Left lung (tissue), 4 donors: ENCODE measurements at regions not wholly inside any gene's neighbourhood (a gene's known extent, or its start where the extent isn't known, plus 50 kb on each side); places are given as distances from the start of the nearest gene placed in this dataset.

Experiments used
- ATAC-seq: fragments of 200-7000 bp; cut with Tn5 transposase; one replicate; pipeline ENCODE4 v1.9.1; 2020; ENCODE audit warnings: moderate library complexity
- DNase-seq, 4 donors: peaks; one replicate each; pipeline ENCODE4 v3.0.0-alpha.2; 2013 to 2020
- H3K27ac ChIP-seq, 2 donors: fragments of 200-600 bp; sonication (generic) in 1 of 2; one replicate each; pipeline versions ENCODE4 v1.5.0 to v1.8.0; 2020 to 2021
- H3K27me3 ChIP-seq, 2 donors: fragments of 200-600 bp; sonication (generic) in 1 of 2; one replicate each; pipeline versions ENCODE4 v1.5.0 to v1.8.0; 2020 to 2021
- H3K36me3 ChIP-seq, 2 donors: fragments of 200-600 bp; sonication (generic) in 1 of 2; one replicate each; pipeline versions ENCODE4 v1.5.0 to v1.8.0; 2020 to 2021
- H3K4me1 ChIP-seq, 2 donors: fragments of 200-600 bp; one replicate each; pipeline ENCODE4 v1.8.0; 2021
- H3K4me3 ChIP-seq, 2 donors: fragments of 200-600 bp; sonication (generic) in 1 of 2; one replicate each; pipeline versions ENCODE4 v1.5.0 to v1.8.0; 2020 to 2021; ENCODE audit warnings: mild to moderate bottlenecking in 1 of 2
- H3K9me3 ChIP-seq, 2 donors: fragments of 200-600 bp; sonication (generic) in 1 of 2; one replicate each; pipeline versions ENCODE4 v1.5.0 to v1.8.0; 2020 to 2021
- CTCF ChIP-seq, 2 donors: fragments of 200-600 bp; sonication (generic) in 1 of 2; IDR thresholded peaks; one replicate each; pipeline versions ENCODE4 v1.5.0 to v1.8.0; 2021; ENCODE audit warnings: antibody characterized with exemption in 2 of 2
- intact Hi-C, 2 donors: fragments of 100-400 bp; cut with DNase I; formaldehyde crosslinking; loops; one replicate each; pipeline versions ENCODE4 v1.11.2 to v1.14.2; 2022
- donor health status: DM: no; HTN: yes; CAD: no.
- donor health status: DM: no; HTN: no; CAD: no.

GRCh38 chr2:188726626-188727247 lies 247.4 kb upstream of the COL3A1 start:
- Histone ChIP-seq H3K27me3 (no peaks in the 10 kb centered on the region), H3K27ac (no peak overlapping the region), H3K36me3 (no peaks in the 10 kb centered on the region), H3K4me1 (no peaks in the 10 kb centered on the region), H3K9me3 (no peaks in the 10 kb centered on the region), H3K4me3 (no peak overlapping the region)
- no peak for DNase-seq
- intact Hi-C loops = no loop called here
- no peak for ATAC-seq
- TF ChIP-seq CTCF (IDR thresholded peaks at IDR 0.05) = no peak

DNA sequence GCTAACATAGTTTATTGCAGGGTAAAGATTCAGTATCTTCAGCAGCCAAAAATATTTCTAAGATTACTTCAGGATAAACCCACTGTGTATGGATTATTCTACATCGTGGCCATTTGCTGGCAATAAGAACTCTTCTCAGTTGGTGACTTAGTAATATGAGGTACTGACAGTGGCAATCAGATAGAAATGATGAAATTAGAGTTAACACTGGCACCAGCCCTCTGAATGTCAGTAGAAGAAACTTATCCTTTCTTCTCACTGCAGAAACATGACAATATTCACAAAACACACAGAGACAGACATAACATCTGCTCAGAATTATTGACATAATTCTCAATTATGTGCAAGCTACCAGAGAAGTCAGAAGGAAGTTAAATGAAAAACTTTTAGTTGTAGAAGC lies 246.3 kb upstream of the COL3A1 start:
- Histone ChIP-seq H3K4me3 (no peak overlapping the region), H3K36me3 (no peaks in the 10 kb centered on the region), H3K4me1 (no peaks in the 10 kb centered on the region), H3K27me3 (no peaks in the 10 kb centered on the region), H3K27ac (no peak overlapping the region), H3K9me3 (no peaks in the 10 kb centered on the region)
- TF ChIP-seq CTCF (IDR thresholded peaks at IDR 0.05) = no peak
- no peak for ATAC-seq
- intact Hi-C loops = no loop called here
- no peak for DNase-seq

GRCh38 chr2:188734691-188735090 lies 239.5 kb upstream of the COL3A1 start:
- Histone ChIP-seq H3K9me3 (peaks cover 0 to 2% of the 10 kb centered on the region in 2 donors), H3K36me3 (no peaks in the 10 kb centered on the region), H3K4me3 (no peak overlapping the region), H3K27ac (no peak overlapping the region), H3K27me3 (no peaks in the 10 kb centered on the region), H3K4me1 (no peaks in the 10 kb centered on the region)
- DNase-seq (no peak), ATAC-seq (no peak)
- intact Hi-C loops = no loop called here
- TF ChIP-seq CTCF (IDR thresholded peaks at IDR 0.05) = no peak

DNA sequence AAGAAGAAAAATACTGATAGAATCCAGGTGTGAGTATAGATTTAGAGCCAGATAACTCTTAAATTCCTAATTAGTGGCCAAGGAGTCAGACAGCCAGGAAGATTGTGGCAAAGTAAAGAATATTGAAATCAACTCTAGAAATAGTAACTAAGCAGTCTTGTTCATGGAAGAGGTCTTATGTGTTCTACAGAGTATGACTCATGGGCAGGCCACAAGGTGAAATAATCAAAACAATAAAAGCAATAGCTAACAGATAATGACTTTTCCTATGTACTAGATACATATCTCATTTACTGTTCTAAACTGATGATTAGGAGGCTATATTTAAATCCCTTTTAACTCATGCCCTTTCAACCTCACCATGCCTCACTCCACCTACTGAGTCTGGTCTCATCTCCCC lies 227.4 kb upstream of the COL3A1 start:
- H3K27me3 ChIP-seq = no peaks in the 10 kb centered on the region
- TF ChIP-seq CTCF (IDR thresholded peaks at IDR 0.05) = no peak
- intact Hi-C loops = no loop called here
- H3K9me3 ChIP-seq = no peaks in the 10 kb centered on the region
- H3K27ac ChIP-seq = no peak overlapping the region
- no peaks in the 10 kb centered on the region for H3K36me3 ChIP-seq
- H3K4me1 ChIP-seq = no peaks in the 10 kb centered on the region
- no peak overlapping the region for H3K4me3 ChIP-seq
- DNase-seq (no peak), ATAC-seq (no peak)

DNA sequence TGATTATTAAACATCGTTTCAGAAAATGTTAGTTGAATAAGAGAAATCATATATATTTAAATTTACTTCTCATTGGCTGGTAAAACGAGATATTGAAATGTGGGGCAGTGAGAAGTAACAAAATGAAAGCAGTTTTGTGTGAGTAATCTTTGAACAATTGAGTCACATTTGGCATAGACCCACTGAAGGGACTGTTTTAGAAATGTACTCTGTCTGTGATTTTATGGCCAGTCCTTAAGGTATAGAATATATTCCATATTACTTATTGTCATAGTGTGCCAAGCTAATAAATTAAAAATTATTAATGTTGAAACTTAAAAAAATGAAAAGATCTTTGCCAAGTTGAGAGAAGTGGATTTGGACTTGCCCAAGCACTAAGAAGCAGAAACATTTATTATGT lies 222.4 kb upstream of the COL3A1 start:
- H3K27me3 ChIP-seq = no peaks in the 10 kb centered on the region
- no peak overlapping the region for H3K27ac ChIP-seq
- no peak for ATAC-seq
- no peak for TF ChIP-seq CTCF (IDR thresholded peaks at IDR 0.05)
- no peak overlapping the region for H3K4me3 ChIP-seq
- intact Hi-C loops = no loop called here
- H3K9me3 ChIP-seq = peaks cover 0 to 18% of the 10 kb centered on the region in 2 donors
- DNase-seq = no peak
- H3K4me1 ChIP-seq = no peaks in the 10 kb centered on the region
- H3K36me3 ChIP-seq = no peaks in the 10 kb centered on the region
